Esophagus muscularis mucosa (tissue), 4 donors: ENCODE measurements at regions not wholly inside any gene's neighbourhood (a gene's known extent, or its start where the extent isn't known, plus 50 kb on each side); places are given as distances from the start of the nearest gene placed in this dataset.

ENCODE experiments used
- DNase-seq: peaks from one replicate; pipeline ENCODE4 v3.0.0-alpha.2; 2017; ENCODE audit errors: extremely low spot score
- H3K27ac ChIP-seq, 4 donors: fragments of 200-600 bp; sonication (generic); replicated peaks in 1 of 4; 1 replicate in 3 of 4; 2 replicates in 1 of 4; pipeline ENCODE4 v1.5.1; 2016 to 2019; ENCODE audit warnings: mild to moderate bottlenecking in 1 of 4
- H3K27me3 ChIP-seq, 4 donors: fragments of 200-600 bp; sonication (generic); one replicate each; pipeline versions ENCODE4 v1.5.1 to v1.6.0; 2016 to 2019
- H3K36me3 ChIP-seq, 4 donors: fragments of 200-600 bp; sonication (generic); one replicate each; pipeline ENCODE4 v1.5.1; 2016 to 2019
- H3K4me1 ChIP-seq, 4 donors: fragments of 200-600 bp; sonication (generic); one replicate each; pipeline ENCODE4 v1.5.1; 2016 to 2019
- H3K4me3 ChIP-seq, 4 donors: fragments of 200-600 bp; sonication (generic); 1 replicate in 2 of 4; 2 replicates in 2 of 4; pipeline ENCODE4 v1.5.1; 2016 to 2019; ENCODE audit warnings: mild to moderate bottlenecking in 4 of 4, moderate library complexity in 1 of 4
- H3K9me3 ChIP-seq, 4 donors: fragments of 200-600 bp; sonication (generic); 1 replicate in 3 of 4; 2 replicates in 1 of 4; pipeline ENCODE4 v1.5.1; 2016 to 2019
- CTCF ChIP-seq, 3 experiments: fragments of 200-600 bp in 2 of 3; fragments of 450-650 bp in 1 of 3; sonication (generic) in 2 of 3; IDR thresholded peaks; one replicate each; pipeline ENCODE4 v1.5.1; 2017 to 2019; ENCODE audit warnings: antibody characterized with exemption in 3 of 3, mild to moderate bottlenecking in 2 of 3, moderate library complexity in 1 of 3
- EP300 ChIP-seq: sonication (generic); formaldehyde crosslinking; IDR thresholded peaks from one replicate; pipeline ENCODE4 v1.6.1; 2017; ENCODE audit warnings: antibody characterized with exemption
- POLR2A ChIP-seq: fragments of 450-650 bp; IDR thresholded peaks from one replicate; pipeline ENCODE4 v1.6.1; 2017; ENCODE audit warnings: antibody characterized with exemption, moderate library complexity, mild to moderate bottlenecking, low read depth
- POLR2AphosphoS5 ChIP-seq, 2 donors: sonication (generic); formaldehyde crosslinking; IDR thresholded peaks; one replicate each; pipeline ENCODE4 v1.6.1; 2017; ENCODE audit warnings: antibody characterized with exemption in 2 of 2
- WGBS: methylation state at CpG from one replicate; pipeline ENCODE4 v1.1.5; 2018; 5-methylcytosine and 5-hydroxymethylcytosine counted together
- intact Hi-C: fragments of 100-400 bp; cut with DNase I; formaldehyde crosslinking; loops from one replicate; pipeline ENCODE4 v1.15.1; 2023

GRCh38 chr9:99557816-99558215 lies 263.9 kb upstream of the NR4A3 start:
- Histone ChIP-seq H3K27ac (no peak overlapping the region), H3K9me3 (no peaks in the 10 kb centered on the region), H3K27me3 (no peaks in the 10 kb centered on the region), H3K36me3 (no peaks in the 10 kb centered on the region), H3K4me3 (no peak overlapping the region), H3K4me1 (no peaks in the 10 kb centered on the region)
- intact Hi-C loops: no loop called here
- 70% methylated on average over 2 of the region's 2 CpGs for WGBS
- no peak for TF ChIP-seq CTCF (IDR thresholded peaks at IDR 0.05)
- TF ChIP-seq POLR2AphosphoS5 (IDR thresholded peaks at IDR 0.05): no peak
- no peak for TF ChIP-seq POLR2A
- TF ChIP-seq EP300: no peak
- no peak for DNase-seq

- H3K9me3 ChIP-seq: no peaks in the 10 kb centered on the region
- intact Hi-C loops: no loop called here
- WGBS: 93% methylated on average over 1 of the region's 1 CpG
- H3K4me1 ChIP-seq: no peaks in the 10 kb centered on the region
- no peaks in the 10 kb centered on the region for H3K36me3 ChIP-seq
- H3K27me3 ChIP-seq: no peaks in the 10 kb centered on the region
- H3K27ac ChIP-seq: no peak overlapping the region
- TF ChIP-seq POLR2AphosphoS5 (IDR thresholded peaks at IDR 0.05) (no peak), EP300 (no peak), POLR2A (no peak), CTCF (IDR thresholded peaks at IDR 0.05) (no peak)
- no peak overlapping the region for H3K4me3 ChIP-seq
- peak; percentile 21 for DNase-seq
Observed at GRCh38 chr9:99559776-99560175, 261.9 kb upstream of the NR4A3 start.

- TF ChIP-seq POLR2A (no peak), EP300 (no peak), POLR2AphosphoS5 (IDR thresholded peaks at IDR 0.05) (no peak)
- Histone ChIP-seq H3K27ac (no peak overlapping the region), H3K4me1 (no peaks in the 10 kb centered on the region), H3K4me3 (no peak overlapping the region), H3K27me3 (no peaks in the 10 kb centered on the region), H3K36me3 (no peaks in the 10 kb centered on the region), H3K9me3 (no peaks in the 10 kb centered on the region)
- DNase-seq: peak; percentile 64
- intact Hi-C loops: no loop called here
Observed at GRCh38 chr9:99560561-99560960, 261.1 kb upstream of the NR4A3 start.

- Histone ChIP-seq H3K4me1 (no peaks in the 10 kb centered on the region), H3K27ac (no peak overlapping the region), H3K27me3 (no peaks in the 10 kb centered on the region), H3K36me3 (no peaks in the 10 kb centered on the region), H3K9me3 (no peaks in the 10 kb centered on the region), H3K4me3 (no peak overlapping the region)
- intact Hi-C loops: no loop called here
- 78% methylated on average over 2 of the region's 2 CpGs for WGBS
- no peak for TF ChIP-seq POLR2AphosphoS5 (IDR thresholded peaks at IDR 0.05)
- no peak for TF ChIP-seq EP300
- no peak for TF ChIP-seq POLR2A
- no peak for TF ChIP-seq CTCF (IDR thresholded peaks at IDR 0.05)
- peak; percentile 68 for DNase-seq
Observed at GRCh38 chr9:99561509-99561917, 260.2 kb upstream of the NR4A3 start.

GRCh38 chr9:99561961-99562565 lies 259.6 kb upstream of the NR4A3 start:
- whole genome bisulfite sequencing: 69% methylated on average over 2 of the region's 2 CpGs

More at GRCh38 chr9:99561961-99562565, 259.6 kb upstream of the NR4A3 start:
- Histone ChIP-seq H3K36me3 (no peaks in the 10 kb centered on the region), H3K27me3 (no peaks in the 10 kb centered on the region), H3K4me1 (no peaks in the 10 kb centered on the region), H3K27ac (no peak overlapping the region), H3K4me3 (no peak overlapping the region), H3K9me3 (no peaks in the 10 kb centered on the region)
- intact Hi-C loops: no loop called here
- TF ChIP-seq POLR2A: no peak
- TF ChIP-seq POLR2AphosphoS5 (IDR thresholded peaks at IDR 0.05): no peak
- TF ChIP-seq CTCF (IDR thresholded peaks at IDR 0.05): no peak
- TF ChIP-seq EP300: no peak
- no peak for DNase-seq
